GM19468 (cell line): ENCODE measurements at regions not wholly inside any gene's neighbourhood (a gene's known extent, or its start where the extent isn't known, plus 50 kb on each side); places are given as distances from the start of the nearest gene placed in this dataset.

Experiments
- ATAC-seq: cut with Tn5 transposase; IDR thresholded peaks from one replicate; pipeline ENCODE4 v1.9.1; 2021; ENCODE audit warnings: mild to moderate bottlenecking, moderate library complexity, moderate number of reproducible peaks; ENCODE audit not compliant: unreplicated experiment; ENCODE audit errors: extremely low read depth

DNA sequence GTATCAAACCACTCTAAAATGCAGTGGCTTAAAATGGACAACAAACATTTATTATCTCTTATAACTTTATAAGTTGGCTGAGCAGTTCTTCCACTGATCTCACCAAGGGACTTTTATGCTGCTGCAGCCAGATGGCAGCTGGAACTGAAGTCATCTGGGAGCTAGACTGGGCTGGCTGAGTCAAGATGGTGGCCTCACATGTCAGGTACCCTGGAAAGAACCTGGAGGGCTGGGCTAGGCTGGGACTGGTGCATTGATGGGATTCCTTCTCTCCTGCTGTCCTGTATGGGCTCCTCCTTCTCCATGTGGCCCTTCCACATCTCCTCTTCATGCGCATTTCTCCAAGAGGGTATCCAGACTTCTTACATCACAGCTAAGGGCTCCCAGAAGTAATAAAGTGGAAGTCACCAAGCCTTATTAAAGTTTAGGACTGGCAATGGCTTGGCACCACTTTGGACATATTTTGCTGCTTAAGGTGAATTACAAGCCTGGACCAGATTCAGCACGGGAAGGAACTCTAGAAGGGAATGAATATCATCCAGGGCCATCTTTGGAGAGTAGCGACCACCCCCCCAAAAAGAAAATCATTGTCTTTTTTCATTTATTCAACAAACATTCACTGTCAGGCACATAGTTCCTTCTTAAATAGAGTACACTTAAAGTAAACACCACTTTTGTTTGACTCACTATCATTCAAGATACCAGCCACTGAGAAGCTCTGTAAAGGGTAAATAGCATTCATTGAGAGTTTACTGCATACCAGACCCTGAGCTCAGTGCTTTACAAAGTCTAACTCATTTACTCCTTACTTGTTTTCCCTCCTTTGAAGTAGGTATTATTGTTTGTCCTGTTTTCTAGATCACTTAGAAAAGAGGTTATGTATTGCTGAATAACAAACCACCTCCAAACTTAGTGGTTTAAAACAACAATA is 138.0 kb downstream of the ZFP36L2 start:
- ATAC-seq: no peak

GRCh38 chr2:43087413-43087812 is 139.0 kb downstream of the ZFP36L2 start:
- no peak for ATAC-seq

DNA sequence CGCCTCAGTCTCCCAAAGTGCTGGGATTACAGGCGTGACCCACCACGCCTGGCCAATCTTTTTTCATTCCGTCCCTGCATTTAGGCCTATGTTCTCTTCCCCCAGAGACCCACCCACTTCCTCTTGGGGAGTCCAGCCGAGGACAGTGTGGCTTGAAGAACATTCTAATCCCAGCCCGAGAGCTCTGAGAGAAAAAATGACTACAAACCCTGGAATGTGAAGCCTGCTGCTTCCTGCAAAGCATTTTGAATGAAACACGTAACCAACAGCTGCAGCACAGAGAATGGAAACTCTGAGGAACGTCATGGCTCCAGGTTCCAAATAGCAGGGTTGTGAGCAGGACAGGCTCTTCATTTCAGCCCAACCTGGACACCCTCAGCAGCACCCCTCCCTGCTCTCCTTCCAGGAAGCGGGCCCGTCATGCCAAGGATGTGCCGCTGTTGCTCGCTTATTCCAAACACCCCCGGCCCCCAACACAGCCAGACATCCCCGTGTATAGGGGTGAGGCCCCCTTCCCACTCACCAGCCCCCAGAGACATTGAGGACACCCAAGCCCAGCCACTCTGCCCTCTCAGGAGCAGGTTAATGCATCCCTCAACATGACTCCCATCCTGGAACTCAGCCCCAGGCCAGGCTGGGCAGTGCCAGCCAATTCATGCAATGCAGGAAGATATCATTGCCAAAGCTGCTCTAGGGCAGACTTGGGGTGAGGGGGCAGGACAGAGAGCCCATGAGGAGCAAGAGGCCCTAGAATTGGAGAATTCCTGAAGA is 139.8 kb downstream of the ZFP36L2 start:
- no peak for ATAC-seq

DNA sequence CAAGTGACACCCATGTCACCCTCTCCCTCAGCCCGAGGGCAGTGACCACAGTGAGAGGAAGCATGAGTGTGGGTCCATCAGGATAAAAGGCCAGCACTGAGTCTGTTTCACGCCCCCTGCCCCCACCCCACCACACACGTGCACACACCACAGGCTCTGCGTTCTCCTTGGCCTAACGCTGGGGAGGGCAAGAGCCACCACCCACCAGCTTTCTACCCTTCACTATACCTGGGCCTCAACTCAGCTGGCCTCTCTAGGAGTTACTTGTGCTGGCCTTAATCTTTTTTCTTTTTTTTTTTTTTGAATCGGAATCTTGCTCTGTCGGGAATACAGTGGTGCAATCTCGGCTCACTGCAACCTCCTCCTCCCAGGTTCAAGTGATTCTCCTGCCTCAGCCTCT is 140.5 kb downstream of the ZFP36L2 start:
- no peak for ATAC-seq

- ATAC-seq: no peak
Observed at GRCh38 chr2:43085505-43085904, 140.9 kb downstream of the ZFP36L2 start.

DNA sequence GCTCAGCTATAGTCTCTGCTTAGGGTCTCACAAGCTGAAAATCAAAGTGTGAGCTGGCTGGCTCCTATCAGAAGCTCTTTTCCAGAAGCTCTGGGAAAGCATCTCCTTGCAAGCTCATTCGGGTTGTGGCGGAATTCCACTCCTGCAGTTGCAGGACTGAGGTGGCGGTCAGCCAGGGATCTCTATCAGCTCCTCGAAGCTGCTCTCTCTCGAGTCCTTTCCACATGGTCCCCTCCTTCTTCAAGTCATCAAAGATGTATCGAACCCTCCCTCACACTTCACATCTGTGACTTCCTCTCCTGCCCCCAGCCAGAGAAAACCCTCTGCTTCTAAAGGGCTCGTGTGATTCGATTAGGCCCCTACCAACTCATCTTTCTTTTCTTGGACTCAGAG is 141.7 kb downstream of the ZFP36L2 start:
- ATAC-seq: no peak

DNA sequence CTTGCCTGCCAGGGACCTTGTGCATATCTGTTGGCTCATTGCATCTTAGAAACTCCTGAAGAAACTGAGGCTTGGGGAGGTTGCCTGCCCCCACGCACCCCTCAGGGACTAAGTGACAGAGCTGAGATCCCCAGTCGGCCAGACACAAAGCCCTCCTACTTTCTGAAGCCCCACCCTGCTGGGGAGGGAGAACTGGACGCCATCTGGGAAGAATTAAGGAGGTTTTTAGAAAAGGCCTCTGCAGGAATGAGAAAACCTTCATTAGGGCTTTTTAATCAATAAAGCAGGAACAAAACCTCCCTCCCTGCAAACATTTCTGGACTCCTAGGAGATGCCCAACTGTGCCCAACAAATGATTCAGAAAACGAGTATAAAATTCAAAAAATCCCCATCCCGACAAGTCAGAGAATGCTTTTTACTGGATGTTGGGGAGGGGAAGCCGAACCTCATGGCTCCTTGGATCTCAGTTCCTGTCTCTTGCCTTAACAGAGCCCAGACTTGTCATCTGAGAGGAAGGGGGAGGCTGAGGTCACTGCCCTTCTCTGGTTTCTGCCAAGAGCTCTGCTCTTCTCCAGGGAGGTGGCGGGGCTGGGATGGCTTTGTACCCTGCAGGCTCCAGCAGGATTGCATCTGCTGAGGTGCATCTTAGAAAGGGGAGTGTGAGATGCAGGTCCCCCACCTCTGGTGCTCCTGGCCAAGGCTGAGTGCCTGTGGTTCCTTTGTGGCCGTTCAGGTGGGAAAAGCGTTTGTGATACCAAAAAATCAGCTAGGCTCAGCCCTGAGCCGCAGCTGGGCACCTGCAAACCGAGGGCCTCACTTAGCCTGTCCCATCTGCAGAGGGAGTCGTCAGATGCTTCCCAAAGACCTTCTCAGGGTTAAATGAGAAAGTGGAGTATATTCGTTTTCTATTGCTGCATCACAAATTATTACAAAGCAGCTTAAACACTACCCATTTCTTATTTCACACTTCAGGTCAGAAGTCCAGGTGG is 142.4 kb downstream of the ZFP36L2 start:
- no peak for ATAC-seq

DNA sequence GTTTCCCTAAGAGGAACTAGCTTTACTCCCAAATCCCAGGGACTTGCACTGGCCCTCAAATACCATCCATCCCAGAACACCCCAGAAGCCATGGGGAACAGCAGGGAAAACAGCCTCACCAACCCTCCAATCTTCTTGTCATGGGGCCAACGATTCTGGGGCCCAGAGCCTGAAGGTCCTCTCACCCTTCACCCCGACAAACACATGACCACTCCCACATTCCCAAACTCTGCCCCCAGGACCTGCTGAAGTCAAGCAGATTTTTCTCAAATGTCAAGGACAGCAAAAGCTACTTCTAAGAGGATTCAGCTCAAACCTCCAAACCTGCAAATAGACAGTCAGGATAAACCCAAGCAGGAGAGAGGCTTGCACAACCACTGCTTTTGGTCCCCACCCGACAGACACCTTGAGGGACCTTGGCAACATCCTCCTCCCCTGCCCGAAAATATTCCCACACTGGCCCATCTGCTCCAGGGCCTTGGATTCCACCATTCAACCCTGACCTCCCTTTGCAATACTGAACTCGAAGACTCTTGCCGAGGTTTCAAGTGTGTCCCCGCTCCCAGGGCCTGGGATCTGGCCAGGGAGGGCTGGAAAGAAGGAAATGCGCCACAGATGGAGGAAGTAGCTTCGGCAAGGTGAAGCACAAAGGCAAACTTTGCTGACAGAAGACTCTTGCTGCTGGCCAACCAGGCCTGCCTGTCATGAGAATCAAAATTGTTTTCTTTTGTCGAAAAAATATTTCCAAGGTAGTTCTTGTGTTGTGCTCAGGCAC is 143.3 kb downstream of the ZFP36L2 start:
- ATAC-seq: no peak

DNA sequence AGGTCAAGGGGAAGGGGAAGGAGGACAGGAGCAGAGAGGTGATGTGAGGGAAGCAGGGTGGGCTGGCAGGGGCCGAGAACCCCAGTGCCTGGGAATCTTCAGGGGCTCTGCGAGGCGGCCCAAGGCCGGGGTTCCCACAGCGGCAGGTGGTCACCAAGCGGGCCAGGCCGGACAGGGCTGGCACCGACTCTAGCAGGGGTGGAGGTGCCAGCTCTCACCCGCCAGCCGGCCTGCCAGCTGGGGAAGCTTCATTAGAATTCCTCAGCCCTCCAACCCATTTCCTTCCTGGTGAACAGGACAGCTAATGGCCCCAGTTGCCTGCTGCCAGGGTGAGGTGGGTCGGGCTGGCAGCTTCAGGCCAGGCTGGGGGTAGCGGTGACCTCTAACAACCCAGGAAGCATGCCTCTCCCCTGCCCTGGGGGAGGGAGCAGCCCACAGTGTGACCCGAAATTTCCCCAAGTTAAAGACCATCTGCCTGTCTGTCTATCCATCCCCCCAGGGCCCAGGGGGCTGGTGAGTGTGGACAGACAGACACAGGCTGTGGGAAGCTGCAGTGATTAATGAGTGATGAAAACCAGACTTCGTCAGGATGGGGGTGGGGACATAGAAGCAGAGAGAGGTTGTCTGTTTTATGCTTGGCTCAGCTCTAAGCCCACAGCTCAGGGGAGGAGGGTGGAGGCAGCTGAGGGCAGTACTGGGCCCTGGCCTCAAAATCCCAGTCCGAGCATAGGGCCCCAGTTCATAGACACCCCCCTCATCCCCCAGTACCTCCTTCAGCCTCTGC is 144.1 kb downstream of the ZFP36L2 start:
- ATAC-seq: no peak

DNA sequence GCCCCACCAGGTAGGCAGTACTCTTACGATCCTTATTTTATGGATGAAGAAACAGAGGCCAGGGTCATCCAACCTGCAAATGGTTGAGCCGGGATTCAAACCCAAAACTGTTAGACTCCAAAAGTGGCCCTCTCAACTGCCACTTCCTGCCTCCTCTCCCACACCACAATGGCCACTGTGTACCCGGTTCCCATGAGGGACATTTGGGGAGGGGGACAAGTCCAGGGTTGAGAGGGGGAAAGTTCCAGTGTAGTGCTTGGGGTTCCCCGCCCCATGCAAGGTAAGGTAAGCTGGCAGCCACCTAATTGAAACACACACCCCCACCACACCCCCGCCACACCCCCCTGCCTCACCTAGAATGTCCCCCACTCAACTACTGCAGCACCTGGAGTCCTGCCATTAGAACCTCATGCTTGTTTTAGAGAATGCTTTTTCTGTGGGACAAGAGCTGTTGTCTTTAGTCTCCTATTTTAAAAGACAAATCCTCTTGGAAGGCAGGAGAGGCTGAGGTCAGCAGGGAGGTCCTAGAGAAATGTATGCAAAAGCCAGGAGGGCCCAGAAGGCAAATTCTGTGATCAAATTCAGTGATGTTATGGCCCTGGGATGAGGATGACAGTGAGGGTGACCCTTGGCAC is 145.2 kb downstream of the ZFP36L2 start:
- ATAC-seq: no peak

DNA sequence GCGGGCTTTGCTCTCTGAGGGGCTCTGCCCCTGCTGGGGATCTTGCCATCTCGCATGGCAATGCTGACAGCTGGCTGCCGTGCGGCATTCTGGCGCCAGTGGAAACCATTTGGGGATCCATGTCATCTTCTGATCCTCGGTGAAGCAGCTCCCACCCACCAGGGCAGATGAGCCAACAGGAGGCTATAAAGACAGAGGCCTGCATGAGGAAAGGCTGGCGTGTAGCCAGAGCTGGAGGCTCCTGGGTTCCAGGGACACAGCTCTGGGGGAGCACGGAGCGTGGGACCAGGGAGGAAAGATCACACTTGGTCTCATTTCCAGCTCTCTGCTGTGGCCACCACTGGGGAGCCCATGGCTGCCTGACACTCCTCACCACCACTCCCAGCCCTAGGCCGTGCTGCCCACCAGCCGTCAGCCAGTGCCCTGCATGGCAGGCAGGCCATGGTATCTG is 145.8 kb downstream of the ZFP36L2 start:
- ATAC-seq: no peak

DNA sequence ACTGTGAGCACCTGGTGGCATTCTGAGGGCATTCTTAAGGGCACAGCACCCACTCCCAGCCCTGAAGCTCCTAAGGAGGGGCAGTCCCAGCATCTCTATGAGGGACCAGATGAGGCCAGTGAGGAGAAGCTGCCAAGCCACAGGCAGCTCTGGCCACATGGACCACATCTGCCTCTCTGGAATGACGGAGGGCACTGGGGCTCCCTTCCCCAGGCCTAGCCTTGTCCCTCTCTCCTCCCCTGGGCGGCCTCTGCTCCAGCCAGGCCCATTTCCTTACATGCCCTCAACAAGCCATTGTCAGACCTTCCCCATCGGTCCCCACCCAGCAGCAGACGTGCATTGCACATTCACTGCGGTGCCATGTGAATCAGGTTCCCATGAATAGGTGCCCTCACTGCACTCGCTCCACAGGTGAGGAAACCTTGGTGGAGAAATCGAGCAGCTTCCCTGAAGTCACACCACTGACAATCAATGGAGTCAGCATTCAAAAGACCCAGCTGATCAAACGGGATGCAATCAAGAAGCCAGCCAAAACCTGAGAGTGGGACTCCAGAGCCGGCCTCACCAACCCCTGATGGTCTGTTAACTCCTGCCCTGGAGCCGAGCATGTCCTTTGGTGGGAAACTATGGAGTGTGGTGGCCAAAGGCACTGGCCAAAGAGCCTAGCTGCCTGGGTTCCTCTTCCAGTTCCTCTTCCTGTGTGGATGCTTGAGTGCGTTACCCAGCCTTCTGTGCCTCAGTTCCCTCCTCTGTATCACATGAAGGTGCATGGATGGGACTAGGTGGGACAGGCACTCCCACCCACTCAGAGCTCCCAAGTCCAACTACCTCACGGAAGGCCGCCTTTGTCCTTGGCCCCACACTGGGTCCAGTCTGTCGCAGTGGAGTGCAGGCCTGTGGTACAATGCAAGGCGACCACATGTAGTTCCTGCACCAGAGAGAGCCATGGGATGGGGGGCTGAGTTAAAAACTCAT is 147.3 kb downstream of the ZFP36L2 start:
- no peak for ATAC-seq

DNA sequence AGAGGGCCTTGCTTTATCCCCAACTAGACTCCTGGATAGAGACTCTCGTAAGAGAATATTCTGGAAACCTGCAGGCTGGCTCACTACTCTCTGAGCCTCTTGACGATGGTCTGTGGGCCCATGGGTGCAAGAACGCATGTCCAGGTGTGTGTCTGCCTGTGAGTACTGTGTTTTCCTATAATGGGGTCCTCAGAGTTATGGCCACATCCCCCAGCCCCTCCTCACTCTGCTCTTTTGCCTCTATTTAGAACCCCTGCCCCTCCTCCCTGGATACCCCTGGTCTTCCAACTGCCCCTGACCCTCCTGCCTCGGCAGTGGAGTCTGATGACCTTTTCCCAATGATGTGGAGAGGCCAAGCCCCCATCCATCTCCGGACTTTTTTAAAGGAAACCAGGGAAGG is 148.1 kb downstream of the ZFP36L2 start:
- ATAC-seq: no peak

- no peak for ATAC-seq
Observed at GRCh38 chr2:43077876-43078275, 148.5 kb downstream of the ZFP36L2 start.

GRCh38 chr2:43076676-43077075 is 149.7 kb downstream of the ZFP36L2 start:
- no peak for ATAC-seq

- no peak for ATAC-seq
Observed at GRCh38 chr2:43075811-43076585, 150.4 kb downstream of the ZFP36L2 start.
